ENCODE measurements at regions not wholly inside any gene's neighbourhood (a gene's known extent, or its start where the extent isn't known, plus 50 kb on each side); places are given as distances from the start of the nearest gene placed in this dataset.

DNA sequence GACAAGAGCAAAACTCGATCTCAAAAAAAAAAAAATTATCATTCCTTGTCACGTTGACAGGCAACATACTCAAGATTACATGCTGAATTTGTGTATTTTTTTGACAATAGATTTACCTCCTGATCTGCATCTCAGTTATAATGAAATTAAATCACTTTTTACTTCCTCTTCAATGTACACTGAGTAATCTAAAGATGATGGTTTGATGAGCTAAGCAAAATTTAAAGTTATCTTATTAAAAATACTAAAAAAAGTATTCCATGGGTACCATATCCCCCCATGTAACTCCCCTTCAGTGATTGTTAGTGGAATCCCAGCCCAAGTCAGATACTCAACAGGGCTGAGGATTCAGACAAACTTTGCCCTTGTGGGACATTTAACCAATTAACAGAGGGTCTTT, 463.2 kb downstream of the OCA2 start:
- TF ChIP-seq POLR2AphosphoS5 (IDR thresholded peaks at IDR 0.05; ENCODE audit: low read depth), result no peak
- TF ChIP-seq EZH2phosphoT487 (IDR thresholded peaks at IDR 0.05; ENCODE audit: unreplicated experiment), result no peak
- TF ChIP-seq, protein P1, sequence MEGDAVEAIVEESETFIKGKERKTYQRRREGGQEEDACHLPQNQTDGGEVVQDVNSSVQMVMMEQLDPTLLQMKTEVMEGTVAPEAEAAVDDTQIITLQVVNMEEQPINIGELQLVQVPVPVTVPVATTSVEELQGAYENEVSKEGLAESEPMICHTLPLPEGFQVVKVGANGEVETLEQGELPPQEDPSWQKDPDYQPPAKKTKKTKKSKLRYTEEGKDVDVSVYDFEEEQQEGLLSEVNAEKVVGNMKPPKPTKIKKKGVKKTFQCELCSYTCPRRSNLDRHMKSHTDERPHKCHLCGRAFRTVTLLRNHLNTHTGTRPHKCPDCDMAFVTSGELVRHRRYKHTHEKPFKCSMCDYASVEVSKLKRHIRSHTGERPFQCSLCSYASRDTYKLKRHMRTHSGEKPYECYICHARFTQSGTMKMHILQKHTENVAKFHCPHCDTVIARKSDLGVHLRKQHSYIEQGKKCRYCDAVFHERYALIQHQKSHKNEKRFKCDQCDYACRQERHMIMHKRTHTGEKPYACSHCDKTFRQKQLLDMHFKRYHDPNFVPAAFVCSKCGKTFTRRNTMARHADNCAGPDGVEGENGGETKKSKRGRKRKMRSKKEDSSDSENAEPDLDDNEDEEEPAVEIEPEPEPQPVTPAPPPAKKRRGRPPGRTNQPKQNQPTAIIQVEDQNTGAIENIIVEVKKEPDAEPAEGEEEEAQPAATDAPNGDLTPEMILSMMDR (conservative IDR thresholded peaks at IDR 0.05; ENCODE audit: low read depth in 2 of 2), result no peak
- no peak for TF ChIP-seq EZH2 (IDR thresholded peaks at IDR 0.05; ENCODE audit: low read depth, unreplicated experiment)
- TF ChIP-seq, protein P2, sequence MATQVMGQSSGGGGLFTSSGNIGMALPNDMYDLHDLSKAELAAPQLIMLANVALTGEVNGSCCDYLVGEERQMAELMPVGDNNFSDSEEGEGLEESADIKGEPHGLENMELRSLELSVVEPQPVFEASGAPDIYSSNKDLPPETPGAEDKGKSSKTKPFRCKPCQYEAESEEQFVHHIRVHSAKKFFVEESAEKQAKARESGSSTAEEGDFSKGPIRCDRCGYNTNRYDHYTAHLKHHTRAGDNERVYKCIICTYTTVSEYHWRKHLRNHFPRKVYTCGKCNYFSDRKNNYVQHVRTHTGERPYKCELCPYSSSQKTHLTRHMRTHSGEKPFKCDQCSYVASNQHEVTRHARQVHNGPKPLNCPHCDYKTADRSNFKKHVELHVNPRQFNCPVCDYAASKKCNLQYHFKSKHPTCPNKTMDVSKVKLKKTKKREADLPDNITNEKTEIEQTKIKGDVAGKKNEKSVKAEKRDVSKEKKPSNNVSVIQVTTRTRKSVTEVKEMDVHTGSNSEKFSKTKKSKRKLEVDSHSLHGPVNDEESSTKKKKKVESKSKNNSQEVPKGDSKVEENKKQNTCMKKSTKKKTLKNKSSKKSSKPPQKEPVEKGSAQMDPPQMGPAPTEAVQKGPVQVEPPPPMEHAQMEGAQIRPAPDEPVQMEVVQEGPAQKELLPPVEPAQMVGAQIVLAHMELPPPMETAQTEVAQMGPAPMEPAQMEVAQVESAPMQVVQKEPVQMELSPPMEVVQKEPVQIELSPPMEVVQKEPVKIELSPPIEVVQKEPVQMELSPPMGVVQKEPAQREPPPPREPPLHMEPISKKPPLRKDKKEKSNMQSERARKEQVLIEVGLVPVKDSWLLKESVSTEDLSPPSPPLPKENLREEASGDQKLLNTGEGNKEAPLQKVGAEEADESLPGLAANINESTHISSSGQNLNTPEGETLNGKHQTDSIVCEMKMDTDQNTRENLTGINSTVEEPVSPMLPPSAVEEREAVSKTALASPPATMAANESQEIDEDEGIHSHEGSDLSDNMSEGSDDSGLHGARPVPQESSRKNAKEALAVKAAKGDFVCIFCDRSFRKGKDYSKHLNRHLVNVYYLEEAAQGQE (IDR thresholded peaks at IDR 0.05; ENCODE audit: unreplicated experiment), result no peak
- TF ChIP-seq JUNB (IDR thresholded peaks at IDR 0.05; ENCODE audit: unreplicated experiment), result no peak
- no peak for TF ChIP-seq ZNF114 (CRISPR knock-in tag; IDR thresholded peaks at IDR 0.05)
- TF ChIP-seq ZNF331 (CRISPR knock-in tag; IDR thresholded peaks at IDR 0.05; ENCODE audit: low read depth), result no peak
- TF ChIP-seq, protein P3, sequence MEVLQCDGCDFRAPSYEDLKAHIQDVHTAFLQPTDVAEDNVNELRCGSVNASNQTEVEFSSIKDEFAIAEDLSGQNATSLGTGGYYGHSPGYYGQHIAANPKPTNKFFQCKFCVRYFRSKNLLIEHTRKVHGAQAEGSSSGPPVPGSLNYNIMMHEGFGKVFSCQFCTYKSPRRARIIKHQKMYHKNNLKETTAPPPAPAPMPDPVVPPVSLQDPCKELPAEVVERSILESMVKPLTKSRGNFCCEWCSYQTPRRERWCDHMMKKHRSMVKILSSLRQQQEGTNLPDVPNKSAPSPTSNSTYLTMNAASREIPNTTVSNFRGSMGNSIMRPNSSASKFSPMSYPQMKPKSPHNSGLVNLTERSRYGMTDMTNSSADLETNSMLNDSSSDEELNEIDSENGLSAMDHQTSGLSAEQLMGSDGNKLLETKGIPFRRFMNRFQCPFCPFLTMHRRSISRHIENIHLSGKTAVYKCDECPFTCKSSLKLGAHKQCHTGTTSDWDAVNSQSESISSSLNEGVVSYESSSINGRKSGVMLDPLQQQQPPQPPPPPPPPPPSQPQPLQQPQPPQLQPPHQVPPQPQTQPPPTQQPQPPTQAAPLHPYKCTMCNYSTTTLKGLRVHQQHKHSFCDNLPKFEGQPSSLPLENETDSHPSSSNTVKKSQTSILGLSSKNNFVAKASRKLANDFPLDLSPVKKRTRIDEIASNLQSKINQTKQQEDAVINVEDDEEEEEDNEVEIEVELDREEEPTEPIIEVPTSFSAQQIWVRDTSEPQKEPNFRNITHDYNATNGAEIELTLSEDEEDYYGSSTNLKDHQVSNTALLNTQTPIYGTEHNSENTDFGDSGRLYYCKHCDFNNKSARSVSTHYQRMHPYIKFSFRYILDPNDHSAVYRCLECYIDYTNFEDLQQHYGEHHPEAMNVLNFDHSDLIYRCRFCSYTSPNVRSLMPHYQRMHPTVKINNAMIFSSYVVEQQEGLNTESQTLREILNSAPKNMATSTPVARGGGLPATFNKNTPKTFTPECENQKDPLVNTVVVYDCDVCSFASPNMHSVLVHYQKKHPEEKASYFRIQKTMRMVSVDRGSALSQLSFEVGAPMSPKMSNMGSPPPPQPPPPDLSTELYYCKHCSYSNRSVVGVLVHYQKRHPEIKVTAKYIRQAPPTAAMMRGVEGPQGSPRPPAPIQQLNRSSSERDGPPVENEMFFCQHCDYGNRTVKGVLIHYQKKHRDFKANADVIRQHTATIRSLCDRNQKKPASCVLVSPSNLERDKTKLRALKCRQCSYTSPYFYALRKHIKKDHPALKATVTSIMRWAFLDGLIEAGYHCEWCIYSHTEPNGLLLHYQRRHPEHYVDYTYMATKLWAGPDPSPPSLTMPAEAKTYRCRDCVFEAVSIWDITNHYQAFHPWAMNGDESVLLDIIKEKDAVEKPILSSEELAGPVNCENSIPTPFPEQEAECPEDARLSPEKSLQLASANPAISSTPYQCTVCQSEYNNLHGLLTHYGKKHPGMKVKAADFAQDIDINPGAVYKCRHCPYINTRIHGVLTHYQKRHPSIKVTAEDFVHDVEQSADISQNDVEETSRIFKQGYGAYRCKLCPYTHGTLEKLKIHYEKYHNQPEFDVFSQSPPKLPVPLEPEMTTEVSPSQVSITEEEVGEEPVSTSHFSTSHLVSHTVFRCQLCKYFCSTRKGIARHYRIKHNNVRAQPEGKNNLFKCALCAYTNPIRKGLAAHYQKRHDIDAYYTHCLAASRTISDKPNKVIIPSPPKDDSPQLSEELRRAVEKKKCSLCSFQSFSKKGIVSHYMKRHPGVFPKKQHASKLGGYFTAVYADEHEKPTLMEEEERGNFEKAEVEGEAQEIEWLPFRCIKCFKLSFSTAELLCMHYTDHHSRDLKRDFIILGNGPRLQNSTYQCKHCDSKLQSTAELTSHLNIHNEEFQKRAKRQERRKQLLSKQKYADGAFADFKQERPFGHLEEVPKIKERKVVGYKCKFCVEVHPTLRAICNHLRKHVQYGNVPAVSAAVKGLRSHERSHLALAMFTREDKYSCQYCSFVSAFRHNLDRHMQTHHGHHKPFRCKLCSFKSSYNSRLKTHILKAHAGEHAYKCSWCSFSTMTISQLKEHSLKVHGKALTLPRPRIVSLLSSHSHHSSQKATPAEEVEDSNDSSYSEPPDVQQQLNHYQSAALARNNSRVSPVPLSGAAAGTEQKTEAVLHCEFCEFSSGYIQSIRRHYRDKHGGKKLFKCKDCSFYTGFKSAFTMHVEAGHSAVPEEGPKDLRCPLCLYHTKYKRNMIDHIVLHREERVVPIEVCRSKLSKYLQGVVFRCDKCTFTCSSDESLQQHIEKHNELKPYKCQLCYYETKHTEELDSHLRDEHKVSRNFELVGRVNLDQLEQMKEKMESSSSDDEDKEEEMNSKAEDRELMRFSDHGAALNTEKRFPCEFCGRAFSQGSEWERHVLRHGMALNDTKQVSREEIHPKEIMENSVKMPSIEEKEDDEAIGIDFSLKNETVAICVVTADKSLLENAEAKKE (CRISPR knock-in tag; IDR thresholded peaks at IDR 0.05), result no peak
- TF ChIP-seq CREB1 (CRISPR knock-in tag; IDR thresholded peaks at IDR 0.05; ENCODE audit: low read depth), result no peak
- TF ChIP-seq, protein P4, sequence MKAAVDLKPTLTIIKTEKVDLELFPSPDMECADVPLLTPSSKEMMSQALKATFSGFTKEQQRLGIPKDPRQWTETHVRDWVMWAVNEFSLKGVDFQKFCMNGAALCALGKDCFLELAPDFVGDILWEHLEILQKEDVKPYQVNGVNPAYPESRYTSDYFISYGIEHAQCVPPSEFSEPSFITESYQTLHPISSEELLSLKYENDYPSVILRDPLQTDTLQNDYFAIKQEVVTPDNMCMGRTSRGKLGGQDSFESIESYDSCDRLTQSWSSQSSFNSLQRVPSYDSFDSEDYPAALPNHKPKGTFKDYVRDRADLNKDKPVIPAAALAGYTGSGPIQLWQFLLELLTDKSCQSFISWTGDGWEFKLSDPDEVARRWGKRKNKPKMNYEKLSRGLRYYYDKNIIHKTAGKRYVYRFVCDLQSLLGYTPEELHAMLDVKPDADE (IDR thresholded peaks at IDR 0.05), result no peak
